H9 (cell line): ENCODE measurements at regions not wholly inside any gene's neighbourhood (a gene's known extent, or its start where the extent isn't known, plus 50 kb on each side); places are given as distances from the start of the nearest gene placed in this dataset.

Source experiments
- DNase-seq: peaks from one replicate; pipeline ENCODE4 v3.0.0-alpha.2; 2017
- H2AFZ ChIP-seq: one replicate; pipeline ENCODE4 v1.6.1; 2013; ENCODE audit warnings: mild to moderate bottlenecking, low read length, control low read depth, moderate library complexity
- H2AK5ac ChIP-seq: 2 replicates; pipeline ENCODE4 v1.6.1; 2013; ENCODE audit warnings: low read length, control low read depth, mixed read lengths; ENCODE audit not compliant: insufficient read length
- H2BK120ac ChIP-seq: one replicate; pipeline ENCODE4 v1.6.1; 2013; ENCODE audit warnings: low read depth, mild to moderate bottlenecking, low read length, control low read depth, inconsistent platforms; ENCODE audit not compliant: poor library complexity, severe bottlenecking
- H2BK12ac ChIP-seq: 2 replicates; pipeline ENCODE4 v1.6.1; 2013; ENCODE audit warnings: low read length, control low read depth, mixed read lengths, low read depth; ENCODE audit not compliant: insufficient read length
- H2BK15ac ChIP-seq: 2 replicates; pipeline ENCODE4 v1.6.1; 2013; ENCODE audit warnings: low read depth, low read length, control low read depth
- H2BK20ac ChIP-seq: one replicate; pipeline ENCODE4 v1.6.1; 2013; ENCODE audit warnings: low read depth, mild to moderate bottlenecking, low read length, control low read depth, inconsistent platforms; ENCODE audit not compliant: poor library complexity, severe bottlenecking
- H2BK5ac ChIP-seq: 2 replicates; pipeline ENCODE4 v1.6.1; 2013; ENCODE audit warnings: low read length, control low read depth, mixed read lengths; ENCODE audit not compliant: insufficient read length
- H3K14ac ChIP-seq: 2 replicates; pipeline ENCODE4 v1.6.1; 2013; ENCODE audit warnings: low read length, control low read depth; ENCODE audit not compliant: insufficient read depth
- H3K18ac ChIP-seq: 2 replicates; pipeline ENCODE4 v1.6.1; 2013; ENCODE audit warnings: low read depth, mild to moderate bottlenecking, mixed read lengths, low read length, control low read depth; ENCODE audit not compliant: insufficient read length
- H3K23ac ChIP-seq: 2 replicates; pipeline ENCODE4 v1.6.1; 2013; ENCODE audit warnings: low read length, control low read depth, mixed read lengths, low read depth; ENCODE audit not compliant: insufficient read length
- H3K23me2 ChIP-seq: 2 replicates; pipeline ENCODE4 v1.6.1; 2013; ENCODE audit warnings: low read depth, mild to moderate bottlenecking, mixed read lengths, low read length, control low read depth; ENCODE audit not compliant: insufficient read length, poor library complexity, severe bottlenecking
- H3K27ac ChIP-seq: 2 replicates; pipeline ENCODE4 v1.5.1; 2013; ENCODE audit warnings: low read length, control low read depth, mixed read lengths, low read depth; ENCODE audit not compliant: insufficient read length
- H3K27me3 ChIP-seq: 2 replicates; pipeline ENCODE4 v1.6.1; 2013; ENCODE audit warnings: low read length, control low read depth, inconsistent platforms; ENCODE audit not compliant: insufficient read depth
- H3K4ac ChIP-seq: 2 replicates; pipeline ENCODE4 v1.6.1; 2013; ENCODE audit warnings: low read depth, mild to moderate bottlenecking, control low read depth, inconsistent platforms, low read length, moderate library complexity
- H3K4me1 ChIP-seq: 2 replicates; pipeline ENCODE4 v1.6.1; 2013; ENCODE audit warnings: low read length, control low read depth, inconsistent platforms; ENCODE audit not compliant: insufficient read depth
- H3K4me2 ChIP-seq: 2 replicates; pipeline ENCODE4 v1.6.1; 2013; ENCODE audit warnings: low read length, control low read depth, mixed read lengths; ENCODE audit not compliant: insufficient read length, insufficient read depth
- H3K56ac ChIP-seq: 2 replicates; pipeline ENCODE4 v1.6.1; 2013; ENCODE audit warnings: low read depth, mild to moderate bottlenecking, mixed read lengths, low read length, control low read depth; ENCODE audit not compliant: insufficient read length
- H3K79me1 ChIP-seq: 2 replicates; pipeline ENCODE4 v1.6.1; 2013; ENCODE audit warnings: low read depth, mild to moderate bottlenecking, moderate library complexity, low read length, control low read depth, inconsistent platforms; ENCODE audit not compliant: insufficient read depth, poor library complexity, severe bottlenecking
- H3K79me2 ChIP-seq: 2 replicates; pipeline ENCODE4 v1.6.1; 2013; ENCODE audit warnings: low read length, control low read depth, inconsistent platforms; ENCODE audit not compliant: insufficient read depth
- H3K9ac ChIP-seq: 2 replicates; pipeline ENCODE4 v1.6.1; 2013; ENCODE audit warnings: low read length, control low read depth, mixed read lengths; ENCODE audit not compliant: insufficient read length; ENCODE audit errors: extremely low read depth
- H3K9me3 ChIP-seq: one replicate; pipeline ENCODE4 v1.6.1; 2013; ENCODE audit warnings: low read depth, low read length, inconsistent platforms; ENCODE audit not compliant: control insufficient read depth
- H3T11ph ChIP-seq: one replicate; pipeline ENCODE4 v1.6.1; 2013; ENCODE audit warnings: mild to moderate bottlenecking, low read length, control low read depth, inconsistent platforms
- H4K20me1 ChIP-seq: one replicate; pipeline ENCODE4 v1.6.1; 2013; ENCODE audit not compliant: control insufficient read depth, insufficient read length, insufficient read depth
- H4K5ac ChIP-seq: 2 replicates; pipeline ENCODE4 v1.6.1; 2013; ENCODE audit warnings: low read depth, mild to moderate bottlenecking, mixed read lengths, low read length, control low read depth; ENCODE audit not compliant: insufficient read length
- H4K8ac ChIP-seq: replicated peaks from 2 replicates; pipeline ENCODE4 v1.6.1; 2013; ENCODE audit warnings: low read length, control low read depth, mixed read lengths, low read depth; ENCODE audit not compliant: insufficient read length
- H4K91ac ChIP-seq: 2 replicates; pipeline ENCODE4 v1.6.1; 2013; ENCODE audit warnings: low read depth, mild to moderate bottlenecking, moderate library complexity, mixed read lengths, low read length, control low read depth; ENCODE audit not compliant: insufficient read length
- H3K27ac Mint-ChIP-seq, 3 experiments: 2 replicates in 2 of 3; 3 replicates in 1 of 3; pipeline ENCODE4 v1.8.0; 2020 to 2021; ENCODE audit warnings: mixed read lengths in 3 of 3, mild to moderate bottlenecking in 1 of 3, moderate library complexity in 1 of 3
- H3K27me3 Mint-ChIP-seq: 2 replicates; pipeline ENCODE4 v1.8.0; 2021; ENCODE audit warnings: low read depth, mild to moderate bottlenecking, moderate library complexity, mixed read lengths
- H3K36me3 Mint-ChIP-seq, 3 experiments: 2 replicates in 2 of 3; 3 replicates in 1 of 3; pipeline ENCODE4 v1.8.0; 2020 to 2021; ENCODE audit warnings: low read depth in 3 of 3, mixed read lengths in 3 of 3; ENCODE audit not compliant: insufficient read depth in 1 of 3
- H3K4me1 Mint-ChIP-seq, 2 experiments: 2 replicates each; pipeline ENCODE4 v1.8.0; 2020; ENCODE audit warnings: mixed read lengths in 2 of 2
- H3K4me3 Mint-ChIP-seq, 2 experiments: 2 replicates in 1 of 2; 3 replicates in 1 of 2; pipeline ENCODE4 v1.8.0; 2020 to 2021; ENCODE audit warnings: mild to moderate bottlenecking in 2 of 2, mixed read lengths in 2 of 2, moderate library complexity in 1 of 2
- H3K9me3 Mint-ChIP-seq, 2 experiments: 2 replicates in 1 of 2; 3 replicates in 1 of 2; pipeline ENCODE4 v1.8.0; 2020; ENCODE audit warnings: mild to moderate bottlenecking in 2 of 2, mixed read lengths in 2 of 2, moderate library complexity in 1 of 2
- WGBS: extraction: QIAGEN DNeasy Blood & Tissue Kit; methylation state at CpG from one replicate; pipeline ENCODE4 v1.1.7; 2013; ENCODE audit warnings: missing lambda C conversion rate, low lambda C conversion rate, mixed read lengths; ENCODE audit not compliant: insufficient read length; ENCODE audit errors: extremely low coverage; 5-methylcytosine and 5-hydroxymethylcytosine counted together
- TF ChIP-seq, protein P1 (sequence below): fragments of 200-600 bp; sonication (generic); conservative IDR thresholded peaks from 3 replicates; pipeline ENCODE4 v1.8.0; 2021; ENCODE audit warnings: antibody characterized with exemption, mild to moderate bottlenecking

DNA sequence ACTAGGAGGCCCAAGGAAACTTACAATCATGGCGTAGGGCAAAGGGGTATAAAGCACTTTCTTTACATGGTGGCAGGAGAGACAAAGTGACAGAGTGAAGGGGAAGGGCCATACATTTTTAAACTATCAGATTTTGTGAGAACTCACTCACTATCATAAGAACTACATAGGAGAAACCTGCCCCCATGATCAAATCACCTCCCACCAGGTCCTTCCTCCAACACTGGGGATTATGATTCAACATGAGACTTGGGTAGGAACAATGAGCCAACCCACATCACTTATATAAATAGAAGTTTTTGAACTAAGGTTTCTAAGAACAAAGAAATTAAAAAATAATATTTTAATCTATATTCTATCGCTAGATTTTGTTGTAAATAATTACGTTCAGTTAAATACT, 460.3 kb upstream of the TYRP1 start:
- Mint-ChIP-seq H3K4me3 (no peak overlapping the region), H3K27me3 (no peaks in the 10 kb centered on the region), H3K9me3 (peaks cover 29 to 36% of the 10 kb centered on the region in 2 experiments), H3K36me3 (peaks cover 10 to 29% (median 15%) of the 10 kb centered on the region in 3 experiments; a peak in 6 of 7 replicates), H3K4me1 (no peaks in the 10 kb centered on the region), H3K27ac (no peak overlapping the region)
- H3K9ac ChIP-seq: no peak overlapping the region
- WGBS: no CpG with 5 or more reads among the region's 3 CpGs
- no peak overlapping the region for H2BK20ac ChIP-seq
- H4K20me1 ChIP-seq: no peaks in the 10 kb centered on the region
- TF ChIP-seq, protein P1, sequence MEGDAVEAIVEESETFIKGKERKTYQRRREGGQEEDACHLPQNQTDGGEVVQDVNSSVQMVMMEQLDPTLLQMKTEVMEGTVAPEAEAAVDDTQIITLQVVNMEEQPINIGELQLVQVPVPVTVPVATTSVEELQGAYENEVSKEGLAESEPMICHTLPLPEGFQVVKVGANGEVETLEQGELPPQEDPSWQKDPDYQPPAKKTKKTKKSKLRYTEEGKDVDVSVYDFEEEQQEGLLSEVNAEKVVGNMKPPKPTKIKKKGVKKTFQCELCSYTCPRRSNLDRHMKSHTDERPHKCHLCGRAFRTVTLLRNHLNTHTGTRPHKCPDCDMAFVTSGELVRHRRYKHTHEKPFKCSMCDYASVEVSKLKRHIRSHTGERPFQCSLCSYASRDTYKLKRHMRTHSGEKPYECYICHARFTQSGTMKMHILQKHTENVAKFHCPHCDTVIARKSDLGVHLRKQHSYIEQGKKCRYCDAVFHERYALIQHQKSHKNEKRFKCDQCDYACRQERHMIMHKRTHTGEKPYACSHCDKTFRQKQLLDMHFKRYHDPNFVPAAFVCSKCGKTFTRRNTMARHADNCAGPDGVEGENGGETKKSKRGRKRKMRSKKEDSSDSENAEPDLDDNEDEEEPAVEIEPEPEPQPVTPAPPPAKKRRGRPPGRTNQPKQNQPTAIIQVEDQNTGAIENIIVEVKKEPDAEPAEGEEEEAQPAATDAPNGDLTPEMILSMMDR: no peak
- H3K4me1 ChIP-seq: no peaks in the 10 kb centered on the region
- no peaks in the 10 kb centered on the region for H3K79me2 ChIP-seq
- H3K56ac ChIP-seq: no peak overlapping the region
- H3K9me3 ChIP-seq: peaks cover 11% of the 10 kb centered on the region
- no peak overlapping the region for H2BK5ac ChIP-seq
- no peak overlapping the region for H3K14ac ChIP-seq
- H3K27ac ChIP-seq: no peak overlapping the region
- H2AFZ ChIP-seq: no peak overlapping the region
- H3K4ac ChIP-seq: no peak overlapping the region
- H3K18ac ChIP-seq: no peak overlapping the region
- no peak overlapping the region for H2BK12ac ChIP-seq
- no peak overlapping the region for H4K91ac ChIP-seq
- no peak overlapping the region for H4K8ac ChIP-seq
- no peak overlapping the region for H3K23ac ChIP-seq
- H2BK15ac ChIP-seq: no peak overlapping the region
- no peaks in the 10 kb centered on the region for H3K27me3 ChIP-seq
- no peak for DNase-seq
- H3K23me2 ChIP-seq: no peaks in the 10 kb centered on the region
- H3K4me2 ChIP-seq: no peak overlapping the region
- no peak overlapping the region for H4K5ac ChIP-seq
- no peak overlapping the region for H2AK5ac ChIP-seq
- no peak overlapping the region for H3T11ph ChIP-seq
- H3K79me1 ChIP-seq: no peaks in the 10 kb centered on the region
- H2BK120ac ChIP-seq: no peak overlapping the region
